GM12878 (cell line): ENCODE measurements at regions not wholly inside any gene's neighbourhood (a gene's known extent, or its start where the extent isn't known, plus 50 kb on each side); places are given as distances from the start of the nearest gene placed in this dataset.

Experiments
- ATAC-seq: fragments of 200-7000 bp; cut with Tn5 transposase; 3 replicates; pipeline ENCODE4 v1.9.1; 2020; ENCODE audit warnings: mild to moderate bottlenecking, moderate library complexity
- BruUV-seq: library from RNA; stranded (reverse); fragments of 400-500 nt; replicated peaks from 2 replicates; lab custom pipeline; 2021; lab: Mats Ljungman, UMichigan
- CTCF ChIA-PET: fragments of 300-600 bp; sonication (Branson Sonifier 250); formaldehyde crosslinking; extraction: SDS; loops from one replicate; lab custom pipeline; 2021; ENCODE audit warnings: inconsistent platforms; lab: Yijun Ruan, JAX
- POLR2A ChIA-PET: fragments of 350-600 bp; formaldehyde crosslinking; extraction: SDS; loops from one replicate; lab custom pipeline; 2021; ENCODE audit warnings: inconsistent platforms; lab: Charles Lee
- RAD21 ChIA-PET: fragments of 300-600 bp; sonication (Branson Sonifier 250); formaldehyde crosslinking; loops from one replicate; lab custom pipeline; 2023; ENCODE audit warnings: antibody characterized with exemption; ENCODE audit not compliant: unreplicated experiment; lab: Charles Lee
- SMC1A ChIA-PET: fragments of 300-600 bp; sonication (Branson Sonifier 250); formaldehyde crosslinking; loops from one replicate; lab custom pipeline; 2023; ENCODE audit not compliant: unreplicated experiment, uncharacterized antibody; lab: Charles Lee
- DNase-seq: peaks from one replicate; pipeline ENCODE4 v3.0.0-alpha.2; 2011; ENCODE audit warnings: low read depth, low spot score
- FAIRE-seq: peaks from 3 replicates; lab custom pipeline; 2011; peaks lifted over from hg19 to GRCh38; lab: Jason Lieb, UNC
- H2AFZ ChIP-seq: 2 replicates; pipeline ENCODE4 v1.6.0; 2011; ENCODE audit warnings: low read depth, low read length, control low read depth; ENCODE audit not compliant: control insufficient read depth
- H3K27ac ChIP-seq: 2 replicates; pipeline ENCODE4 v1.5.1; 2011; ENCODE audit warnings: control low read depth; ENCODE audit not compliant: control insufficient read depth, insufficient read depth
- H3K27me3 ChIP-seq, 2 experiments: replicated peaks in 1 of 2; 2 replicates each; pipeline versions ENCODE4 v1.6.0 to v1.6.1; 2011; ENCODE audit warnings: low read length in 1 of 2; ENCODE audit not compliant: control insufficient read depth in 2 of 2, insufficient read depth in 2 of 2
- H3K36me3 ChIP-seq, 2 experiments: 2 replicates each; pipeline ENCODE4 v1.5.1; 2011; ENCODE audit warnings: low read length in 1 of 2; ENCODE audit not compliant: control insufficient read depth in 2 of 2, insufficient read depth in 2 of 2
- H3K4me1 ChIP-seq: 2 replicates; pipeline ENCODE4 v1.6.1; 2011; ENCODE audit warnings: mild to moderate bottlenecking, low read length, moderate library complexity, mixed read lengths; ENCODE audit not compliant: control insufficient read depth, insufficient read depth
- H3K4me2 ChIP-seq: 2 replicates; pipeline ENCODE4 v1.6.0; 2011; ENCODE audit warnings: control low read depth; ENCODE audit not compliant: control insufficient read depth, insufficient read depth
- H3K4me3 ChIP-seq: fragments of 200-600 bp; sonication (generic); 2 replicates; pipeline ENCODE4 v1.5.1; 2016
- H3K79me2 ChIP-seq: 2 replicates; pipeline ENCODE4 v1.6.0; 2011; ENCODE audit warnings: low read length; ENCODE audit not compliant: control insufficient read depth, insufficient read depth
- H3K9ac ChIP-seq: 2 replicates; pipeline ENCODE4 v1.8.0; 2011; ENCODE audit warnings: low read length, control low read depth, mixed read lengths; ENCODE audit not compliant: control insufficient read depth, insufficient read depth
- H3K9me3 ChIP-seq: replicated peaks from 3 replicates; pipeline ENCODE4 v1.5.1; 2011; ENCODE audit warnings: mild to moderate bottlenecking, low read length; ENCODE audit not compliant: control insufficient read depth, insufficient read depth
- H4K20me1 ChIP-seq: 2 replicates; pipeline ENCODE4 v1.6.0; 2011; ENCODE audit not compliant: control insufficient read depth, insufficient read depth
- SREBF1 ChIP-seq: IDR thresholded peaks from 2 replicates; pipeline ENCODE4 v1.6.1; 2012; ENCODE audit warnings: mild to moderate bottlenecking, low read length
- WGBS: methylation state at CpG from one replicate; pipeline ENCODE4 v1.1.6; 2016; ENCODE audit warnings: low lambda C conversion rate; ENCODE audit not compliant: insufficient replicate concordance, insufficient coverage; ENCODE audit errors: missing lambda C conversion rate; 5-methylcytosine and 5-hydroxymethylcytosine counted together
- in situ Hi-C: fragments of 300-500 bp; cut with MboI; formaldehyde crosslinking; loops from 9 replicates; pipeline ENCODE4 v1.14.3; 2018; ENCODE audit warnings: mixed read lengths
- intact Hi-C: fragments of 100-400 bp; cut with micrococcal nuclease; formaldehyde crosslinking; loops from one replicate; pipeline ENCODE4 v1.14.2; 2022; ENCODE audit not compliant: unreplicated experiment
- TF ChIP-seq, protein P1 (sequence below): fragments of 450-650 bp; IDR thresholded peaks from 2 replicates; pipeline ENCODE4 v1.6.1; 2016; ENCODE audit warnings: mild to moderate bottlenecking, moderate library complexity, borderline replicate concordance
- TF ChIP-seq, protein P2 (sequence below): IDR thresholded peaks from 2 replicates; pipeline ENCODE4 v1.6.1; 2012; ENCODE audit warnings: improper control_type of control experiment, low read depth, low read length; ENCODE audit not compliant: insufficient replicate concordance

- ChIA-PET POLR2A (no interaction called here), SMC1A (interaction anchor here (1.0 kb wide), 1 partner anchor 208 kb away, joined by 4 read pairs; no protein-coding TSS in a partner anchor), RAD21 (interaction anchor here (0.8 to 1.2 kb wide), 2 partner anchors 44 to 51 kb away, joined by 3 read pairs; no protein-coding TSS in a partner anchor), CTCF (interaction anchor here (2.3 to 2.4 kb wide), 2 partner anchors 9 to 22 kb away, joined by 6 to 9 read pairs; no protein-coding TSS in a partner anchor)
- FAIRE-seq, result no peak
- in situ Hi-C loops, result no loop called here
- Histone ChIP-seq H3K9me3 (no peaks in the 10 kb centered on the region), H3K27me3 (no peaks in the 10 kb centered on the region), H3K4me2 (no peak overlapping the region), H3K4me3 (no peak overlapping the region), H3K27ac (no peak overlapping the region), H3K36me3 (no peaks in the 10 kb centered on the region), H3K9ac (no peak overlapping the region), H2AFZ (no peak overlapping the region), H3K4me1 (no peaks in the 10 kb centered on the region), H4K20me1 (no peaks in the 10 kb centered on the region), H3K79me2 (no peaks in the 10 kb centered on the region)
- WGBS, result 0% methylated on average over 8 of the region's 8 CpGs
- no peak for TF ChIP-seq SREBF1
- TF ChIP-seq, protein P1, sequence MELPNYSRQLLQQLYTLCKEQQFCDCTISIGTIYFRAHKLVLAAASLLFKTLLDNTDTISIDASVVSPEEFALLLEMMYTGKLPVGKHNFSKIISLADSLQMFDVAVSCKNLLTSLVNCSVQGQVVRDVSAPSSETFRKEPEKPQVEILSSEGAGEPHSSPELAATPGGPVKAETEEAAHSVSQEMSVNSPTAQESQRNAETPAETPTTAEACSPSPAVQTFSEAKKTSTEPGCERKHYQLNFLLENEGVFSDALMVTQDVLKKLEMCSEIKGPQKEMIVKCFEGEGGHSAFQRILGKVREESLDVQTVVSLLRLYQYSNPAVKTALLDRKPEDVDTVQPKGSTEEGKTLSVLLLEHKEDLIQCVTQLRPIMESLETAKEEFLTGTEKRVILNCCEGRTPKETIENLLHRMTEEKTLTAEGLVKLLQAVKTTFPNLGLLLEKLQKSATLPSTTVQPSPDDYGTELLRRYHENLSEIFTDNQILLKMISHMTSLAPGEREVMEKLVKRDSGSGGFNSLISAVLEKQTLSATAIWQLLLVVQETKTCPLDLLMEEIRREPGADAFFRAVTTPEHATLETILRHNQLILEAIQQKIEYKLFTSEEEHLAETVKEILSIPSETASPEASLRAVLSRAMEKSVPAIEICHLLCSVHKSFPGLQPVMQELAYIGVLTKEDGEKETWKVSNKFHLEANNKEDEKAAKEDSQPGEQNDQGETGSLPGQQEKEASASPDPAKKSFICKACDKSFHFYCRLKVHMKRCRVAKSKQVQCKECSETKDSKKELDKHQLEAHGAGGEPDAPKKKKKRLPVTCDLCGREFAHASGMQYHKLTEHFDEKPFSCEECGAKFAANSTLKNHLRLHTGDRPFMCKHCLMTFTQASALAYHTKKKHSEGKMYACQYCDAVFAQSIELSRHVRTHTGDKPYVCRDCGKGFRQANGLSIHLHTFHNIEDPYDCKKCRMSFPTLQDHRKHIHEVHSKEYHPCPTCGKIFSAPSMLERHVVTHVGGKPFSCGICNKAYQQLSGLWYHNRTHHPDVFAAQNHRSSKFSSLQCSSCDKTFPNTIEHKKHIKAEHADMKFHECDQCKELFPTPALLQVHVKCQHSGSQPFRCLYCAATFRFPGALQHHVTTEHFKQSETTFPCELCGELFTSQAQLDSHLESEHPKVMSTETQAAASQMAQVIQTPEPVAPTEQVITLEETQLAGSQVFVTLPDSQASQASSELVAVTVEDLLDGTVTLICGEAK, result no peak
- TF ChIP-seq, protein P2, sequence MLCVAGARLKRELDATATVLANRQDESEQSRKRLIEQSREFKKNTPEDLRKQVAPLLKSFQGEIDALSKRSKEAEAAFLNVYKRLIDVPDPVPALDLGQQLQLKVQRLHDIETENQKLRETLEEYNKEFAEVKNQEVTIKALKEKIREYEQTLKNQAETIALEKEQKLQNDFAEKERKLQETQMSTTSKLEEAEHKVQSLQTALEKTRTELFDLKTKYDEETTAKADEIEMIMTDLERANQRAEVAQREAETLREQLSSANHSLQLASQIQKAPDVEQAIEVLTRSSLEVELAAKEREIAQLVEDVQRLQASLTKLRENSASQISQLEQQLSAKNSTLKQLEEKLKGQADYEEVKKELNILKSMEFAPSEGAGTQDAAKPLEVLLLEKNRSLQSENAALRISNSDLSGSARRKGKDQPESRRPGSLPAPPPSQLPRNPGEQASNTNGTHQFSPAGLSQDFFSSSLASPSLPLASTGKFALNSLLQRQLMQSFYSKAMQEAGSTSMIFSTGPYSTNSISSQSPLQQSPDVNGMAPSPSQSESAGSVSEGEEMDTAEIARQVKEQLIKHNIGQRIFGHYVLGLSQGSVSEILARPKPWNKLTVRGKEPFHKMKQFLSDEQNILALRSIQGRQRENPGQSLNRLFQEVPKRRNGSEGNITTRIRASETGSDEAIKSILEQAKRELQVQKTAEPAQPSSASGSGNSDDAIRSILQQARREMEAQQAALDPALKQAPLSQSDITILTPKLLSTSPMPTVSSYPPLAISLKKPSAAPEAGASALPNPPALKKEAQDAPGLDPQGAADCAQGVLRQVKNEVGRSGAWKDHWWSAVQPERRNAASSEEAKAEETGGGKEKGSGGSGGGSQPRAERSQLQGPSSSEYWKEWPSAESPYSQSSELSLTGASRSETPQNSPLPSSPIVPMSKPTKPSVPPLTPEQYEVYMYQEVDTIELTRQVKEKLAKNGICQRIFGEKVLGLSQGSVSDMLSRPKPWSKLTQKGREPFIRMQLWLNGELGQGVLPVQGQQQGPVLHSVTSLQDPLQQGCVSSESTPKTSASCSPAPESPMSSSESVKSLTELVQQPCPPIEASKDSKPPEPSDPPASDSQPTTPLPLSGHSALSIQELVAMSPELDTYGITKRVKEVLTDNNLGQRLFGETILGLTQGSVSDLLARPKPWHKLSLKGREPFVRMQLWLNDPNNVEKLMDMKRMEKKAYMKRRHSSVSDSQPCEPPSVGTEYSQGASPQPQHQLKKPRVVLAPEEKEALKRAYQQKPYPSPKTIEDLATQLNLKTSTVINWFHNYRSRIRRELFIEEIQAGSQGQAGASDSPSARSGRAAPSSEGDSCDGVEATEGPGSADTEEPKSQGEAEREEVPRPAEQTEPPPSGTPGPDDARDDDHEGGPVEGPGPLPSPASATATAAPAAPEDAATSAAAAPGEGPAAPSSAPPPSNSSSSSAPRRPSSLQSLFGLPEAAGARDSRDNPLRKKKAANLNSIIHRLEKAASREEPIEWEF, result no peak
- no peak for DNase-seq
- no peak for ATAC-seq
- intact Hi-C loops, result no loop called here
- BruUV-seq, result no TSS peak
Measured at GRCh38 chr22:22378446-22379415, 129.8 kb downstream of the ZNF280B start.
